GM12878 (cell line): ENCODE measurements at regions not wholly inside any gene's neighbourhood (a gene's known extent, or its start where the extent isn't known, plus 50 kb on each side); places are given as distances from the start of the nearest gene placed in this dataset.

Experiments used
- ATAC-seq: fragments of 200-7000 bp; cut with Tn5 transposase; 3 replicates; pipeline ENCODE4 v1.9.1; 2020; ENCODE audit warnings: mild to moderate bottlenecking, moderate library complexity
- BruUV-seq: library from RNA; stranded (reverse); fragments of 400-500 nt; replicated peaks from 2 replicates; lab custom pipeline; 2021; lab: Mats Ljungman, UMichigan
- CTCF ChIA-PET: fragments of 300-600 bp; sonication (Branson Sonifier 250); formaldehyde crosslinking; extraction: SDS; loops from one replicate; lab custom pipeline; 2021; ENCODE audit warnings: inconsistent platforms; lab: Yijun Ruan, JAX
- POLR2A ChIA-PET: fragments of 350-600 bp; formaldehyde crosslinking; extraction: SDS; loops from one replicate; lab custom pipeline; 2021; ENCODE audit warnings: inconsistent platforms; lab: Charles Lee
- RAD21 ChIA-PET: fragments of 300-600 bp; sonication (Branson Sonifier 250); formaldehyde crosslinking; loops from one replicate; lab custom pipeline; 2023; ENCODE audit warnings: antibody characterized with exemption; ENCODE audit not compliant: unreplicated experiment; lab: Charles Lee
- SMC1A ChIA-PET: fragments of 300-600 bp; sonication (Branson Sonifier 250); formaldehyde crosslinking; loops from one replicate; lab custom pipeline; 2023; ENCODE audit not compliant: unreplicated experiment, uncharacterized antibody; lab: Charles Lee
- DNase-seq: peaks from one replicate; pipeline ENCODE4 v3.0.0-alpha.2; 2011; ENCODE audit warnings: low read depth, low spot score
- FAIRE-seq: peaks from 3 replicates; lab custom pipeline; 2011; peaks lifted over from hg19 to GRCh38; lab: Jason Lieb, UNC
- H2AFZ ChIP-seq: 2 replicates; pipeline ENCODE4 v1.6.0; 2011; ENCODE audit warnings: low read depth, low read length, control low read depth; ENCODE audit not compliant: control insufficient read depth
- H3K27ac ChIP-seq: 2 replicates; pipeline ENCODE4 v1.5.1; 2011; ENCODE audit warnings: control low read depth; ENCODE audit not compliant: control insufficient read depth, insufficient read depth
- H3K27me3 ChIP-seq, 2 experiments: replicated peaks in 1 of 2; 2 replicates each; pipeline versions ENCODE4 v1.6.0 to v1.6.1; 2011; ENCODE audit warnings: low read length in 1 of 2; ENCODE audit not compliant: control insufficient read depth in 2 of 2, insufficient read depth in 2 of 2
- H3K36me3 ChIP-seq, 2 experiments: 2 replicates each; pipeline ENCODE4 v1.5.1; 2011; ENCODE audit warnings: low read length in 1 of 2; ENCODE audit not compliant: control insufficient read depth in 2 of 2, insufficient read depth in 2 of 2
- H3K4me1 ChIP-seq: 2 replicates; pipeline ENCODE4 v1.6.1; 2011; ENCODE audit warnings: mild to moderate bottlenecking, low read length, moderate library complexity, mixed read lengths; ENCODE audit not compliant: control insufficient read depth, insufficient read depth
- H3K4me2 ChIP-seq: 2 replicates; pipeline ENCODE4 v1.6.0; 2011; ENCODE audit warnings: control low read depth; ENCODE audit not compliant: control insufficient read depth, insufficient read depth
- H3K4me3 ChIP-seq: fragments of 200-600 bp; sonication (generic); 2 replicates; pipeline ENCODE4 v1.5.1; 2016
- H3K79me2 ChIP-seq: 2 replicates; pipeline ENCODE4 v1.6.0; 2011; ENCODE audit warnings: low read length; ENCODE audit not compliant: control insufficient read depth, insufficient read depth
- H3K9ac ChIP-seq: 2 replicates; pipeline ENCODE4 v1.8.0; 2011; ENCODE audit warnings: low read length, control low read depth, mixed read lengths; ENCODE audit not compliant: control insufficient read depth, insufficient read depth
- H3K9me3 ChIP-seq: replicated peaks from 3 replicates; pipeline ENCODE4 v1.5.1; 2011; ENCODE audit warnings: mild to moderate bottlenecking, low read length; ENCODE audit not compliant: control insufficient read depth, insufficient read depth
- H4K20me1 ChIP-seq: 2 replicates; pipeline ENCODE4 v1.6.0; 2011; ENCODE audit not compliant: control insufficient read depth, insufficient read depth
- BMI1 ChIP-seq: fragments of 450-650 bp; IDR thresholded peaks from 2 replicates; pipeline ENCODE4 v1.6.1; 2016; ENCODE audit warnings: mild to moderate bottlenecking, moderate library complexity, borderline replicate concordance
- CBFB ChIP-seq: IDR thresholded peaks from 2 replicates; pipeline ENCODE4 v1.6.1; 2016; ENCODE audit warnings: antibody characterized with exemption, low read depth
- CUX1 ChIP-seq: IDR thresholded peaks from 2 replicates; pipeline ENCODE4 v1.6.1; 2012; ENCODE audit warnings: improper control_type of control experiment, low read depth, low read length; ENCODE audit not compliant: insufficient replicate concordance
- GABPA ChIP-seq: IDR thresholded peaks from 2 replicates; pipeline ENCODE4 v1.6.1; 2014; ENCODE audit warnings: antibody characterized with exemption, low read depth, mild to moderate bottlenecking, inconsistent platforms
- KDM1A ChIP-seq: fragments of 200-600 bp; sonication (generic); IDR thresholded peaks from 2 replicates; pipeline ENCODE4 v1.6.1; 2016; ENCODE audit warnings: borderline replicate concordance
- NRF1 ChIP-seq: conservative IDR thresholded peaks from 2 replicates; pipeline ENCODE4 v1.6.1; 2011; ENCODE audit warnings: mild to moderate bottlenecking, low read depth, low read length, improper control_type of control experiment
- POLR2A ChIP-seq: IDR thresholded peaks from 2 replicates; pipeline ENCODE4 v1.6.1; 2011; ENCODE audit warnings: low read depth, mild to moderate bottlenecking, low read length
- POLR2AphosphoS5 ChIP-seq: IDR thresholded peaks from 2 replicates; pipeline ENCODE4 v1.6.1; 2011; ENCODE audit warnings: mild to moderate bottlenecking, low read length, inconsistent platforms
- RUNX3 ChIP-seq: IDR thresholded peaks from 2 replicates; pipeline ENCODE4 v1.6.1; 2012; ENCODE audit warnings: low read length, inconsistent platforms
- SIN3A ChIP-seq: IDR thresholded peaks from 2 replicates; pipeline ENCODE4 v1.6.1; 2012; ENCODE audit warnings: low read depth, low read length, improper control_type of control experiment
- YY1 ChIP-seq: IDR thresholded peaks from 2 replicates; pipeline ENCODE4 v1.6.1; 2011; ENCODE audit warnings: low read depth, mild to moderate bottlenecking, low read length
- WGBS: methylation state at CpG from one replicate; pipeline ENCODE4 v1.1.6; 2016; ENCODE audit warnings: low lambda C conversion rate; ENCODE audit not compliant: insufficient replicate concordance, insufficient coverage; ENCODE audit errors: missing lambda C conversion rate; 5-methylcytosine and 5-hydroxymethylcytosine counted together
- in situ Hi-C: fragments of 300-500 bp; cut with MboI; formaldehyde crosslinking; loops from 9 replicates; pipeline ENCODE4 v1.14.3; 2018; ENCODE audit warnings: mixed read lengths
- intact Hi-C: fragments of 100-400 bp; cut with micrococcal nuclease; formaldehyde crosslinking; loops from one replicate; pipeline ENCODE4 v1.14.2; 2022; ENCODE audit not compliant: unreplicated experiment

GRCh38 chr4:53788011-53788410 lies 196.7 kb upstream of the LNX1 start:
- SMC1A ChIA-PET: no interaction called here
- Histone ChIP-seq H3K36me3 (no peaks in the 10 kb centered on the region), H3K4me1 (no peaks in the 10 kb centered on the region), H2AFZ (no peak overlapping the region), H3K9ac (no peak overlapping the region), H3K4me3 (no peak overlapping the region), H3K4me2 (no peak overlapping the region), H4K20me1 (no peaks in the 10 kb centered on the region), H3K27ac (no peak overlapping the region), H3K79me2 (no peaks in the 10 kb centered on the region), H3K9me3 (no peaks in the 10 kb centered on the region), H3K27me3 (no peaks in the 10 kb centered on the region; a peak in 1 of 4 replicates)
- intact Hi-C loops: no loop called here
- in situ Hi-C loops: no loop called here
- POLR2A ChIA-PET: no interaction called here
- TF ChIP-seq RUNX3 (no peak), NRF1 (no peak)
- FAIRE-seq (no peak), DNase-seq (no peak), ATAC-seq (no peak)
- CTCF ChIA-PET: no interaction called here
- no TSS peak for BruUV-seq
- RAD21 ChIA-PET: no interaction called here
- WGBS: 17% methylated on average over 3 of the region's 3 CpGs

- H3K27me3 ChIP-seq: no peaks in the 10 kb centered on the region; a peak in 1 of 4 replicates
- ATAC-seq (no peak), DNase-seq (no peak), FAIRE-seq (no peak)
- CTCF ChIA-PET: no interaction called here
- SMC1A ChIA-PET: no interaction called here
- no peak overlapping the region for H3K4me2 ChIP-seq
- H3K9me3 ChIP-seq: no peaks in the 10 kb centered on the region
- H3K4me3 ChIP-seq: no peak overlapping the region
- no peak overlapping the region for H3K27ac ChIP-seq
- WGBS: 79% methylated on average over 4 of the region's 4 CpGs
- BruUV-seq: no TSS peak
- in situ Hi-C loops: no loop called here
- RAD21 ChIA-PET: no interaction called here
- H3K4me1 ChIP-seq: no peaks in the 10 kb centered on the region
- no peaks in the 10 kb centered on the region for H3K36me3 ChIP-seq
- H4K20me1 ChIP-seq: no peaks in the 10 kb centered on the region
- no peaks in the 10 kb centered on the region for H3K79me2 ChIP-seq
- POLR2A ChIA-PET: no interaction called here
- H3K9ac ChIP-seq: no peak overlapping the region
- intact Hi-C loops: no loop called here
- H2AFZ ChIP-seq: no peak overlapping the region
- TF ChIP-seq CUX1: no peak
- TF ChIP-seq GABPA: no peak
- TF ChIP-seq CBFB: no peak
- no peak for TF ChIP-seq BMI1
- TF ChIP-seq KDM1A: no peak
- TF ChIP-seq POLR2AphosphoS5: no peak
- no peak for TF ChIP-seq POLR2A
- no peak for TF ChIP-seq SIN3A
- no peak for TF ChIP-seq YY1
Observed at GRCh38 chr4:53786632-53787031, 195.3 kb upstream of the LNX1 start.
